HCT116 (cell line): ENCODE measurements at regions not wholly inside any gene's neighbourhood (a gene's known extent, or its start where the extent isn't known, plus 50 kb on each side); places are given as distances from the start of the nearest gene placed in this dataset.

Source experiments
- ATAC-seq: fragments of 200-7000 bp; cut with Tn5 transposase; 2 replicates; pipeline ENCODE4 v1.9.1; 2020; ENCODE audit warnings: mild to moderate bottlenecking, moderate library complexity
- BruUV-seq: library from RNA; stranded (reverse); fragments of 400-500 nt; replicated peaks from 2 replicates; lab custom pipeline; 2021; lab: Mats Ljungman, UMichigan
- CTCF ChIA-PET: fragments of 300-600 bp; sonication (Branson Sonifier 250); formaldehyde crosslinking; loops from one replicate; lab custom pipeline; 2021; ENCODE audit warnings: antibody characterized with exemption; lab: Charles Lee
- POLR2A ChIA-PET: fragments of 300-600, 350-600 bp; sonication (Branson Sonifier 250); formaldehyde crosslinking; loops from one replicate; lab custom pipeline; 2021; ENCODE audit warnings: antibody characterized with exemption; lab: Charles Lee
- RAD21 ChIA-PET, 2 experiments: fragments of 300-600 bp; sonication (Branson Sonifier 250); formaldehyde crosslinking; loops; one replicate each; lab custom pipeline; 2023; ENCODE audit warnings: low total read pairs in 2 of 2; ENCODE audit not compliant: uncharacterized antibody in 2 of 2, unreplicated experiment in 2 of 2, low non-redundant PET in 1 of 2; lab: Charles Lee
- DNase-seq: peaks from one replicate; pipeline ENCODE4 v3.0.0-alpha.2; 2010; ENCODE audit warnings: low read depth, low spot score
- H2AFZ ChIP-seq: fragments of 200-600 bp; shearing (Covaris generic), sonication (generic); 2 replicates; pipeline ENCODE4 v1.6.1; 2017; ENCODE audit warnings: low read depth, mixed run types, mixed read lengths, antibody characterized with exemption, low read length; ENCODE audit not compliant: poor library complexity, severe bottlenecking
- H3K27ac ChIP-seq: 2 replicates; pipeline ENCODE4 v1.5.1; 2012; ENCODE audit warnings: low read depth, low read length
- H3K27me3 ChIP-seq: fragments of 200-600 bp; sonication (generic); 2 replicates; pipeline ENCODE4 v1.6.1; 2016; ENCODE audit warnings: mixed run types, low read length, mixed read lengths; ENCODE audit not compliant: insufficient read depth
- H3K36me3 ChIP-seq, 2 experiments: fragments of 200-500 bp in 1 of 2; fragments of 200-600 bp in 1 of 2; sonication (Bioruptor generic) in 1 of 2; sonication (generic) in 1 of 2; 2 replicates each; pipeline versions ENCODE4 v1.5.1 to v1.6.1; 2014 to 2016; ENCODE audit warnings: low read length in 2 of 2, inconsistent platforms in 1 of 2, mixed read lengths in 1 of 2, mixed run types in 1 of 2; ENCODE audit not compliant: insufficient read depth in 2 of 2, control insufficient read depth in 1 of 2
- H3K4me1 ChIP-seq, 2 experiments: fragments of 200-600 bp in 1 of 2; sonication (generic) in 1 of 2; 2 replicates each; pipeline versions ENCODE4 v1.5.1 to v1.6.1; 2012 to 2017; ENCODE audit warnings: low read length in 2 of 2, inconsistent platforms in 1 of 2, mild to moderate bottlenecking in 1 of 2, mixed read lengths in 1 of 2, mixed run types in 1 of 2, moderate library complexity in 1 of 2; ENCODE audit not compliant: insufficient read depth in 2 of 2, control insufficient read depth in 1 of 2
- H3K4me2 ChIP-seq: fragments of 200-600 bp; sonication (generic); 2 replicates; pipeline ENCODE4 v1.6.1; 2017; ENCODE audit warnings: mixed run types, low read length, mixed read lengths
- H3K4me3 ChIP-seq, 2 experiments: fragments of 200-600 bp in 1 of 2; sonication (generic) in 1 of 2; replicated peaks in 1 of 2; 2 replicates each; pipeline ENCODE4 v1.5.1; 2011 to 2016; ENCODE audit warnings: low read length in 2 of 2, control low read depth in 1 of 2, low read depth in 1 of 2, mild to moderate bottlenecking in 1 of 2, mixed read lengths in 1 of 2, mixed run types in 1 of 2
- H3K79me2 ChIP-seq: fragments of 200-600 bp; sonication (generic); 2 replicates; pipeline ENCODE4 v1.6.1; 2017; ENCODE audit warnings: mild to moderate bottlenecking, mixed run types, low read length, moderate library complexity, mixed read lengths; ENCODE audit not compliant: insufficient read depth
- H3K9ac ChIP-seq: fragments of 200-600 bp; sonication (generic); 2 replicates; pipeline ENCODE4 v1.6.1; 2016; ENCODE audit warnings: low read length, mixed read lengths
- H3K9me2 ChIP-seq: fragments of 200-600 bp; sonication (generic), shearing (Covaris generic); 2 replicates; pipeline ENCODE4 v1.6.1; 2017; ENCODE audit warnings: mixed run types, mild to moderate bottlenecking, moderate library complexity; ENCODE audit not compliant: insufficient read depth
- H3K9me3 ChIP-seq, 2 experiments: fragments of 200-500 bp in 1 of 2; fragments of 200-600 bp in 1 of 2; sonication (Bioruptor generic) in 1 of 2; sonication (generic) in 1 of 2; 2 replicates each; pipeline ENCODE4 v1.6.1; 2014 to 2017; ENCODE audit warnings: low read length in 2 of 2, mixed read lengths in 2 of 2, inconsistent platforms in 1 of 2, low read depth in 1 of 2, mild to moderate bottlenecking in 1 of 2, mixed run types in 1 of 2, moderate library complexity in 1 of 2; ENCODE audit not compliant: control insufficient read depth in 1 of 2, insufficient read depth in 1 of 2
- H4K20me1 ChIP-seq: fragments of 200-600 bp; sonication (generic), shearing (Covaris generic); 2 replicates; pipeline ENCODE4 v1.6.1; 2017; ENCODE audit warnings: mixed run types, mild to moderate bottlenecking, moderate library complexity; ENCODE audit not compliant: insufficient read depth
- ATF3 ChIP-seq: IDR thresholded peaks from 2 replicates; pipeline ENCODE4 v1.6.1; 2012
- CEBPB ChIP-seq: IDR thresholded peaks from 2 replicates; pipeline ENCODE4 v1.6.1; 2012; ENCODE audit warnings: low read depth
- CTCF ChIP-seq, 3 experiments: fragments of 200-600 bp in 1 of 3; sonication (generic) in 1 of 3; IDR thresholded peaks in 2 of 3; conservative IDR thresholded peaks in 1 of 3; 2 replicates each; pipeline ENCODE4 v1.5.1; 2012 to 2017; ENCODE audit warnings: low read depth in 2 of 3, low read length in 2 of 3, antibody characterized with exemption in 1 of 3, borderline replicate concordance in 1 of 3, control low read depth in 1 of 3, mild to moderate bottlenecking in 1 of 3, mixed read lengths in 1 of 3, mixed run types in 1 of 3, moderate library complexity in 1 of 3; ENCODE audit not compliant: insufficient read depth in 1 of 3
- EGR1 ChIP-seq: IDR thresholded peaks from 2 replicates; pipeline ENCODE4 v1.6.1; 2012; ENCODE audit warnings: low read depth
- ELF1 ChIP-seq: IDR thresholded peaks from 2 replicates; pipeline ENCODE4 v1.6.1; 2012; ENCODE audit warnings: low read depth, borderline replicate concordance
- EZH2 ChIP-seq: fragments of 200-600 bp; sonication (generic); IDR thresholded peaks from 2 replicates; pipeline ENCODE4 v1.6.1; 2017; ENCODE audit warnings: antibody characterized with exemption, mixed run types
- FOSL1 ChIP-seq: IDR thresholded peaks from 2 replicates; pipeline ENCODE4 v1.6.1; 2012; ENCODE audit warnings: low read depth
- JUND ChIP-seq: IDR thresholded peaks from 2 replicates; pipeline ENCODE4 v1.6.1; 2012
- MAX ChIP-seq: IDR thresholded peaks from 2 replicates; pipeline ENCODE4 v1.6.1; 2012
- POLR2A ChIP-seq: IDR thresholded peaks from 2 replicates; pipeline ENCODE4 v1.7.0; 2011; ENCODE audit warnings: borderline replicate concordance; ENCODE audit not compliant: insufficient read depth, insufficient read length; ENCODE audit errors: extremely low read depth
- POLR2AphosphoS5 ChIP-seq: IDR thresholded peaks from 2 replicates; pipeline ENCODE4 v1.6.1; 2011; ENCODE audit warnings: mild to moderate bottlenecking, low read depth, low read length, moderate library complexity
- TCF7L2 ChIP-seq: IDR thresholded peaks from 2 replicates; pipeline ENCODE4 v1.7.0; 2011; ENCODE audit warnings: borderline replicate concordance, inconsistent platforms; ENCODE audit not compliant: insufficient read depth, insufficient read length; ENCODE audit errors: extremely low read depth
- YY1 ChIP-seq: IDR thresholded peaks from 2 replicates; pipeline ENCODE4 v1.6.1; 2011; ENCODE audit warnings: low read length, low read depth, moderate library complexity, mild to moderate bottlenecking; ENCODE audit not compliant: insufficient replicate concordance; ENCODE audit errors: extremely low read depth
- ZBTB33 ChIP-seq: IDR thresholded peaks from 2 replicates; pipeline ENCODE4 v1.6.1; 2011; ENCODE audit warnings: mild to moderate bottlenecking, low read length, moderate library complexity; ENCODE audit not compliant: insufficient replicate concordance; ENCODE audit errors: extremely low read depth
- ZFX ChIP-seq: fragments of 450-650 bp; IDR thresholded peaks from 2 replicates; pipeline ENCODE4 v1.6.1; 2017
- intact Hi-C: fragments of 100-400 bp; cut with micrococcal nuclease; formaldehyde crosslinking; loops from 2 replicates; pipeline ENCODE4 v1.10.0; 2022

- TF ChIP-seq FOSL1: no peak
Observed at GRCh38 chr1:87973896-87974295, 645.2 kb downstream of the LMO4 start (continued).

- TF ChIP-seq POLR2AphosphoS5 (no peak), POLR2A (no peak), MAX (no peak), ELF1 (no peak), TCF7L2 (no peak)
- no peaks in the 10 kb centered on the region for H4K20me1 ChIP-seq
- H3K9me2 ChIP-seq: no peaks in the 10 kb centered on the region
- no peaks in the 10 kb centered on the region for H3K36me3 ChIP-seq
- H3K9ac ChIP-seq: no peak overlapping the region
- no peak for ATAC-seq
- H3K4me3 ChIP-seq: no peak overlapping the region
- ChIA-PET POLR2A (interaction anchor here (0.7 kb wide), 1 partner anchor 45 kb away, joined by 3 read pairs; no protein-coding TSS in a partner anchor), RAD21 (no interaction called here), CTCF (no interaction called here)
- H2AFZ ChIP-seq: no peak overlapping the region
- no peaks in the 10 kb centered on the region for H3K79me2 ChIP-seq
- no peaks in the 10 kb centered on the region for H3K9me3 ChIP-seq
- no peak overlapping the region for H3K27ac ChIP-seq
- intact Hi-C loops: no loop called here
- H3K27me3 ChIP-seq: no peaks in the 10 kb centered on the region
- BruUV-seq: no TSS peak
- no peak for DNase-seq
- H3K4me2 ChIP-seq: no peak overlapping the region
- H3K4me1 ChIP-seq: no peaks in the 10 kb centered on the region
Observed at GRCh38 chr1:87976316-87976715, 647.6 kb downstream of the LMO4 start.

- RAD21 ChIA-PET: no interaction called here
- H3K4me3 ChIP-seq: no peak overlapping the region
- no peaks in the 10 kb centered on the region for H3K79me2 ChIP-seq
- ATAC-seq: no peak
- H3K36me3 ChIP-seq: no peaks in the 10 kb centered on the region
- no peak overlapping the region for H3K4me2 ChIP-seq
- H2AFZ ChIP-seq: no peak overlapping the region
- DNase-seq: no peak
- CTCF ChIA-PET: no interaction called here
- no peaks in the 10 kb centered on the region for H3K9me2 ChIP-seq
- BruUV-seq: no TSS peak
- no peaks in the 10 kb centered on the region for H4K20me1 ChIP-seq
- H3K27me3 ChIP-seq: no peaks in the 10 kb centered on the region
- H3K27ac ChIP-seq: no peak overlapping the region
- no peaks in the 10 kb centered on the region for H3K9me3 ChIP-seq
- no peak overlapping the region for H3K9ac ChIP-seq
- no peaks in the 10 kb centered on the region for H3K4me1 ChIP-seq
- POLR2A ChIA-PET: no interaction called here
- intact Hi-C loops: no loop called here
- TF ChIP-seq ATF3: no peak
- TF ChIP-seq EZH2: no peak
- TF ChIP-seq TCF7L2: no peak
- TF ChIP-seq JUND: no peak
- TF ChIP-seq EGR1: no peak
- no peak for TF ChIP-seq FOSL1
- no peak for TF ChIP-seq CTCF (IDR thresholded peaks at IDR 0.05 in 2 of 3, conservative IDR thresholded peaks at IDR 0.05 in 1 of 3; ENCODE audit: borderline replicate concordance in 1 of 3, insufficient read depth in 1 of 3, low read depth in 2 of 3, low read length in 2 of 3)
- TF ChIP-seq ZBTB33: no peak
- no peak for TF ChIP-seq CEBPB
- TF ChIP-seq YY1: no peak
- TF ChIP-seq ZFX: no peak
- no peak for TF ChIP-seq MAX
Observed at GRCh38 chr1:87977145-87977544, 648.5 kb downstream of the LMO4 start.
